GM21576 (cell line): ENCODE measurements at regions not wholly inside any gene's neighbourhood (a gene's known extent, or its start where the extent isn't known, plus 50 kb on each side); places are given as distances from the start of the nearest gene placed in this dataset.
A peak's percentile ranks its signal among the peaks of the same experiment; 100 is the strongest.

Source experiments
- ATAC-seq: cut with Tn5 transposase; IDR thresholded peaks from one replicate; pipeline ENCODE4 v1.9.1; 2021; ENCODE audit warnings: mild to moderate bottlenecking, moderate library complexity; ENCODE audit not compliant: unreplicated experiment

- ATAC-seq: no peak
These were observed 52.1 kb upstream of the EIF3M start for GRCh38 chr11:32531528-32531927.

- ATAC-seq: peak; percentile 100
These were observed 53.5 kb upstream of the EIF3M start for GRCh38 chr11:32529994-32530588.

DNA sequence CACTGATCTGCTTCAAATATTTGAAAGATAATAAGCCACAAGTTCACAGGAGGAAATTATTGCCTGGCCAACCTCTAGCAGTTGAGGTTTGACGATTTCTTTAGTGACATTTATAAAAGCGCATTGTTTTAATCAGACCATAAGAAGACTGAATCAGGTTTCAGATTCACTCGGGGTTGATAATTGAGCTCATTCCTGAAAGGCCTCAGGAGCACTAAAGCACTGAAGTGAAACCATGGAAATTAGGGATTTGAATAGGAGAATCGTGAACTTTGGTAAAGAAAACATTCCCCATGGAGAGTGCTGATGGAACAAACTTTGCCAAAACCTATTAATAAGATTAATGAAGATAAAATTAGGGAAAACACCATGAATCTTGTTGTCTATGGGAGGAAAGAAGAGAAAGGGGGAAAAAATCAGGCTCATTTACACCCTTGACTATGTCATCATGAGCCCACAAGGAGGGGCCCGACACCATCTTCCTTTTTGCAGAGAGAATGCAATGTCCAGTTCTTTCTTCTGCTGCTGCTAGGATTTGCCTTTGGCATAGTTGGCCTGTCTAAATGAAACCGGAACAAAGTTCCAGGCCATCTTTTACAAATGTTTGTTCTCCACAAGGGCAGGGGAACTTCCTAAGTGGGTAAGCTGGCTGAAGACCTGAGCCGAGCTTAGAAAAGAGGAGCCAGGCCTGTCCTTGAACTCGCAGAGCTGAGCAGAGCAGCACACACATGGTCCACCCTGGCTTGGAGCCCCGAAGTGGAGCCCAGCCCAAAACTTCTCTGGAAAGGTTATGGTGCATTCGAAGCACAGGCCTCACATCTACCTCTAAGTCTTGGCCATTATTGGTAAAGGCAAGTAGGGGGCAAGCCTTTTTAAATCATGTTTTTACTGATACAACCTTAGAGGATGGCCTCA, 56.1 kb upstream of the EIF3M start:
- no peak for ATAC-seq

DNA sequence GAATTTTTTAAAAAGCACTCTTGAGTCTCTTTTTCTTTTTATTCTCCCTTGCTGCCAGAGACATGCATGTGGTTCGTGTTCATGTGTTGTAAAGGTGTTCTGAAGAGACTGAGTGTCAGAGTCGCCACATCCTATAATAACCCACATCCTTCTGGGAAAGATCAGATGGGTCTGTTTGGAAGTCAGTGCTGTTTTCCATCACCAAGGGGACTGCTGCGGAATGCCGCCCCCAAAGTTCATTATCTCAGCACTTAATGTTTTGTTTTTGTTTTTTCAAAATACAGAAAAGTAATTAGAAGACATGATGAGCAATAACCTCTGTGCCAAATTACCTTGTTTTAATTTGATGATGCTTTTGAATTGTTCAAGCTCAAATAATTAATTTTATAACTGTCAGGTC, 56.9 kb upstream of the EIF3M start:
- ATAC-seq: no peak

GRCh38 chr11:32511926-32512325, 71.7 kb upstream of the EIF3M start:
- no peak for ATAC-seq

- ATAC-seq: no peak
These were observed 73.6 kb upstream of the EIF3M start for GRCh38 chr11:32510039-32510438.

- ATAC-seq: no peak
These were observed 73.4 kb upstream of the WT1 start for GRCh38 chr11:32508780-32509179.

DNA sequence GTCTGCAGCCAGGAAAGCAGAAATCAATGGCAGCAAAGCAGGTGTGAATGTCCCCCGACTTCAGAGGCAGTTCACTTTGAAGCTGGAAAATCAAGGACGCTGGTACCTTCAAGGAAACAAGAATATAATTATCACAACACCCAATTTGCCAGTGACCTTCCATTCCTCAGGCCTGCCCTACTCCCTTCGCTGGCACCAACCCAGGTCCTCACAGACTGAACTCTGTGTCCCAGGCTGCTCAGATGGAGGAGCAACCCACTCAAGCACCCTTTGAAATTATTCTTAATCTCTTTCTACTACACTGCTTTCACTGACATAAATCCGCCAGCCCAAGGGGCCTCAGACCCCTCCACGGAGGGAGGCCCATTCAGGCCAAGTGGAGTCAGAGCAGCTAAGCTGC, 64.7 kb upstream of the WT1 start:
- no peak for ATAC-seq

- no peak for ATAC-seq
These were observed 62.6 kb upstream of the WT1 start for GRCh38 chr11:32497951-32498350.

DNA sequence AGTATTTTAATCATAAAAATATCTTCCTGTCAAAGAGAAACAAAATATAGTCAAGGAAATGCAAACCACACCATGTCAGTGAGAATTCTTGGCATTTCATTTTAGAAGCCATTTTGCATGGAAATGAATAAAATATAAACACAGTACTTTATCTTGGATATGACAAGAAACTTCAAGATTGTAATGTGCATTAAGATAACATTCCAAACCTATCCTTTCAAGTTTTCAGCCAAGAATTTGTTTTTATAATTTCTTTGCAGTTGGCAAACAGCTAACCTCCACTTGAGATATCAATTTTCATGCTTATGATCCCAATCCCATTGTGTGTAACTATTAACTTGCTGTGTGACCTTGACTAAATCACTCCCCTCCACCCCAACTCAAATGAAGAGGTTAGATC, 59.3 kb upstream of the WT1 start:
- ATAC-seq: no peak

DNA sequence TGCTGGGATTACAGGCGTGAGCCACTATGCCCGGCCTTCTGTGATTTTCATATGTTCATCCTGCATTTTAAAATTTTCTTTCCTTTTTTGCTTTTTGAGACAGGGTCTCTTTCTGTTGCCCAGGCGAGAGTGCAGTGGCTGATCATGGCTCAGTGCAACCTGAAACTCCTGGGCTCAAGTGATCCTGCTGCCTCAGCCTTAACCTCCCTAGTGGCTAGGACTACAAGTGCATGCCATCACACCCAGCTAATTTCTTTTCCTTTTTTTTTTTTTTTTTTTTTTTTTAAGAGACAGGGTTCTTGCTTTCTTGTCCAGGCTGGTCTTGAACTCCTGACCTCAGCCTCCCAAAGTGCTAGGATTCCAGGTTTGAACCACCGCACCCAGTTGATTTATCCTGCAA, 54.1 kb upstream of the WT1 start:
- ATAC-seq: no peak

- ATAC-seq: no peak
These were observed 51.9 kb upstream of the WT1 start for GRCh38 chr11:32487270-32487669.

GRCh38 chr11:32485733-32486132, 50.4 kb upstream of the WT1 start:
- ATAC-seq: no peak
